ENCODE measurements at regions not wholly inside any gene's neighbourhood (a gene's known extent, or its start where the extent isn't known, plus 50 kb on each side); places are given as distances from the start of the nearest gene placed in this dataset.

DNA sequence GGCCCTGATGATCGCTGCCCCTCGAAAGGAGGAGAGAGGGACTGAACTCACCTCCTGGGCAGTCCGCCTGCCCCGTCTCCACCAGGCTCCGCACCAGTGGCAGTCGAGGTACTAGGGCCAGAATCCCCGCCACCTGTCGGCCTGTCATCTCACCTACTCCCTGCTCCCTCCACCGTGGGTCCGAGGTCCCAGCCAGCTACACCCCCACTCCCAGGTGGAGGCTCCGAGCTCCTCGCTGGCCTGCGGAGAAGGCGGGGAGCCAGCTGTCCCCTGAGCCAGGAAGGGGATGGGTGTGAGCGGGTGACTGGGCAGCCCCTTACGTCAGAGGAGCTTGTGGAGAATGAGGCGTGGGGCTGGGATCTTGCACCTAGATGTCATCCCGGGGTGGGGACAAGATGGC is 1066.5 kb upstream of the MANEA start:
- Histone ChIP-seq H3K27ac (ENCODE audit: insufficient read depth, low read length) (no peak overlapping the region), H3K9me3 (ENCODE audit: control insufficient read depth, insufficient read depth, low read depth, low read length) (no peaks in the 10 kb centered on the region), H3K4me1 (ENCODE audit: control insufficient read depth, extremely low read depth, insufficient read depth, low read length) (no peaks in the 10 kb centered on the region), H4K20me1 (ENCODE audit: control insufficient read depth, extremely low read depth, insufficient read depth, low read length) (no peaks in the 10 kb centered on the region), H3K4me2 (ENCODE audit: extremely low read depth, insufficient read depth, low read length) (no peak overlapping the region), H3K9ac (ENCODE audit: insufficient read depth, low read length) (no peak overlapping the region), H2AFZ (ENCODE audit: low read length) (no peak overlapping the region), H3K4me3 (replicated peaks in 1 of 4; ENCODE audit: control extremely low read depth in 1 of 4, insufficient read depth in 1 of 4, low read depth in 3 of 4, low read length in 4 of 4) (no peak overlapping the region), H3K27me3 (ENCODE audit: control insufficient read depth, insufficient read depth, low read length) (no peaks in the 10 kb centered on the region), H3K36me3 (ENCODE audit: control insufficient read depth, insufficient read depth, low read length) (no peaks in the 10 kb centered on the region), H3K79me2 (ENCODE audit: control insufficient read depth, insufficient read depth, low read length) (no peaks in the 10 kb centered on the region)
- TF ChIP-seq, protein P1, sequence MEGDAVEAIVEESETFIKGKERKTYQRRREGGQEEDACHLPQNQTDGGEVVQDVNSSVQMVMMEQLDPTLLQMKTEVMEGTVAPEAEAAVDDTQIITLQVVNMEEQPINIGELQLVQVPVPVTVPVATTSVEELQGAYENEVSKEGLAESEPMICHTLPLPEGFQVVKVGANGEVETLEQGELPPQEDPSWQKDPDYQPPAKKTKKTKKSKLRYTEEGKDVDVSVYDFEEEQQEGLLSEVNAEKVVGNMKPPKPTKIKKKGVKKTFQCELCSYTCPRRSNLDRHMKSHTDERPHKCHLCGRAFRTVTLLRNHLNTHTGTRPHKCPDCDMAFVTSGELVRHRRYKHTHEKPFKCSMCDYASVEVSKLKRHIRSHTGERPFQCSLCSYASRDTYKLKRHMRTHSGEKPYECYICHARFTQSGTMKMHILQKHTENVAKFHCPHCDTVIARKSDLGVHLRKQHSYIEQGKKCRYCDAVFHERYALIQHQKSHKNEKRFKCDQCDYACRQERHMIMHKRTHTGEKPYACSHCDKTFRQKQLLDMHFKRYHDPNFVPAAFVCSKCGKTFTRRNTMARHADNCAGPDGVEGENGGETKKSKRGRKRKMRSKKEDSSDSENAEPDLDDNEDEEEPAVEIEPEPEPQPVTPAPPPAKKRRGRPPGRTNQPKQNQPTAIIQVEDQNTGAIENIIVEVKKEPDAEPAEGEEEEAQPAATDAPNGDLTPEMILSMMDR (conservative IDR thresholded peaks at IDR 0.05 in 1 of 2, IDR thresholded peaks at IDR 0.05 in 1 of 2; ENCODE audit: low read depth in 1 of 2, low read length in 2 of 2) = no peak
- TF ChIP-seq EZH2 (IDR thresholded peaks at IDR 0.05; ENCODE audit: low read length, missing control alignments) = no peak
- DNase-seq (ENCODE audit: low read depth in 2 of 2) = no peak

DNA sequence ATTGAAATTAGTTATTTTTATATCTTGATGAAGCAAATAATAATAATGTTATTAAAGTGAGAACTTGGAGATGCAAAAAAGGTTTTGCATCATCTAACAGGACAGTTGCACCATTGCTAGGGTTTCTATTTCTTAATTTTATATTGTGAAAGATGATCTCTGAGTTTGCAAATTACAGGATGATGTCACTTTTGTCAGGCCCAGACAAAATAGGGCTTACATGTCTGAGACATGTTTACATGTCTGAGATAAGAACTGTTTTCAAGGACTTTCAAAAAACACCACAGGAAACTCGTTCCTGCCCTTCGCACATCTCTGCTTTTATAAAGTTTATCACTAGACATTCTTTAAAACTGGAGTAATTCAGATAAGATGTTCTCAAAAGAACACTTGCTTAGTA is 1075.8 kb upstream of the MANEA start:
- H3K4me3 ChIP-seq (replicated peaks in 1 of 4; ENCODE audit: control extremely low read depth in 1 of 4, insufficient read depth in 1 of 4, low read depth in 3 of 4, low read length in 4 of 4) = no peak overlapping the region
- H3K9ac ChIP-seq (ENCODE audit: insufficient read depth, low read length) = no peak overlapping the region
- H3K27me3 ChIP-seq (ENCODE audit: control insufficient read depth, insufficient read depth, low read length) = no peaks in the 10 kb centered on the region
- H3K4me1 ChIP-seq (ENCODE audit: control insufficient read depth, extremely low read depth, insufficient read depth, low read length) = no peaks in the 10 kb centered on the region
- H3K36me3 ChIP-seq (ENCODE audit: control insufficient read depth, insufficient read depth, low read length) = no peaks in the 10 kb centered on the region
- TF ChIP-seq, protein P1 (conservative IDR thresholded peaks at IDR 0.05 in 1 of 2, IDR thresholded peaks at IDR 0.05 in 1 of 2; ENCODE audit: low read depth in 1 of 2, low read length in 2 of 2) = no peak
- no peaks in the 10 kb centered on the region for H4K20me1 ChIP-seq (ENCODE audit: control insufficient read depth, extremely low read depth, insufficient read depth, low read length)
- peak; percentile 0 to 40 for DNase-seq (ENCODE audit: low read depth in 2 of 2)
- no peaks in the 10 kb centered on the region for H3K79me2 ChIP-seq (ENCODE audit: control insufficient read depth, insufficient read depth, low read length)
- no peaks in the 10 kb centered on the region for H3K9me3 ChIP-seq (ENCODE audit: control insufficient read depth, insufficient read depth, low read depth, low read length)
- no peak overlapping the region for H3K4me2 ChIP-seq (ENCODE audit: extremely low read depth, insufficient read depth, low read length)
- no peak overlapping the region for H2AFZ ChIP-seq (ENCODE audit: low read length)
- no peak overlapping the region for H3K27ac ChIP-seq (ENCODE audit: insufficient read depth, low read length)

DNA sequence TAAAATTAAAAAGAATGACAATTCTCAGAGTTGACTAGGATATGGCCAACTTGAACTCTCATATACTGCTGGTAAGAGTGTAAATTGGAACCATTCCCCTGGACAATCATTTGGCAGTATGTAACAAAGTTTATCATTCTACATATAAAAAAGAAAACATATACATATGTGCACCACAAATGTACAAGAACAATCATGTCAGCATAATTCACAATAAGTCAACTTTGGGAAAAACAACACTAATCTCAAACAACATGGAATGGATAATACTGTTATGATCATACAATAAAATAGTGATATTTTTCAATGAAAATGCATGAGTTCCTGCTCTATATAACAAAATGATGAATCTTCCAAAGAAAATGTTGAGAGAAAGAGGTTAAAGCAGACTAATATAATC is 1078.7 kb upstream of the EPHA7 start:
- Histone ChIP-seq H3K36me3 (ENCODE audit: control insufficient read depth, insufficient read depth, low read length) (no peaks in the 10 kb centered on the region), H3K9me3 (ENCODE audit: control insufficient read depth, insufficient read depth, low read depth, low read length) (no peaks in the 10 kb centered on the region), H3K4me2 (ENCODE audit: extremely low read depth, insufficient read depth, low read length) (no peak overlapping the region), H3K27me3 (ENCODE audit: control insufficient read depth, insufficient read depth, low read length) (no peaks in the 10 kb centered on the region), H2AFZ (ENCODE audit: low read length) (no peak overlapping the region), H3K4me3 (replicated peaks in 1 of 4; ENCODE audit: control extremely low read depth in 1 of 4, insufficient read depth in 1 of 4, low read depth in 3 of 4, low read length in 4 of 4) (no peak overlapping the region), H3K4me1 (ENCODE audit: control insufficient read depth, extremely low read depth, insufficient read depth, low read length) (no peaks in the 10 kb centered on the region), H3K27ac (ENCODE audit: insufficient read depth, low read length) (no peak overlapping the region), H4K20me1 (ENCODE audit: control insufficient read depth, extremely low read depth, insufficient read depth, low read length) (no peaks in the 10 kb centered on the region), H3K9ac (ENCODE audit: insufficient read depth, low read length) (no peak overlapping the region), H3K79me2 (ENCODE audit: control insufficient read depth, insufficient read depth, low read length) (no peaks in the 10 kb centered on the region)
- no peak for TF ChIP-seq EZH2 (IDR thresholded peaks at IDR 0.05; ENCODE audit: low read length, missing control alignments)
- TF ChIP-seq, protein P1 (conservative IDR thresholded peaks at IDR 0.05 in 1 of 2, IDR thresholded peaks at IDR 0.05 in 1 of 2; ENCODE audit: low read depth in 1 of 2, low read length in 2 of 2) = no peak
- DNase-seq (ENCODE audit: low read depth in 2 of 2) = no peak
